T-cell (primary cell): ENCODE measurements at regions not wholly inside any gene's neighbourhood (a gene's known extent, or its start where the extent isn't known, plus 50 kb on each side); places are given as distances from the start of the nearest gene placed in this dataset.

Experiments
- ATAC-seq, 4 experiments: fragments of 200-7000 bp in 3 of 4; fragments of 150-1000 bp in 1 of 4; cut with Tn5 transposase; replicated peaks in 1 of 4; 1 replicate in 3 of 4; 2 replicates in 1 of 4; pipeline ENCODE4 v1.10.0; 2021; ENCODE audit warnings: moderate library complexity in 3 of 4, mild to moderate bottlenecking in 2 of 4, moderate number of reproducible peaks in 1 of 4
- CTCF ChIA-PET, 2 donors: fragments of 300-600 bp; sonication (Branson Sonifier 250); formaldehyde crosslinking; loops; one replicate each; lab custom pipeline; 2022; ENCODE audit warnings: antibody characterized with exemption in 2 of 2; lab: Charles Lee
- POLR2A ChIA-PET, 2 donors: fragments of 300-600 bp; sonication (Branson Sonifier 250); formaldehyde crosslinking; loops; one replicate each; lab custom pipeline; 2022; ENCODE audit warnings: antibody characterized with exemption in 2 of 2; lab: Charles Lee
- DNase-seq, 35 experiments: peaks; one replicate each; pipeline versions ENCODE4 v3.0.0 to v3.0.0-alpha.2; 2013 to 2023
- H3K27ac ChIP-seq: one replicate; pipeline ENCODE4 v1.5.1; 2013; ENCODE audit warnings: low read length
- H3K27me3 ChIP-seq, 2 experiments: replicated peaks in 1 of 2; 1 replicate in 1 of 2; 2 replicates in 1 of 2; pipeline versions ENCODE4 v1.6.1 to v1.7.0; 2013; ENCODE audit warnings: low read length in 1 of 2, mixed read lengths in 1 of 2; ENCODE audit not compliant: control insufficient read depth in 2 of 2, insufficient read depth in 2 of 2; ENCODE audit errors: extremely low read depth in 1 of 2
- H3K36me3 ChIP-seq, 2 donors: 1 replicate in 1 of 2; 2 replicates in 1 of 2; pipeline versions ENCODE4 v1.6.1 to v1.7.0; 2013; ENCODE audit warnings: low read length in 1 of 2; ENCODE audit not compliant: control insufficient read depth in 2 of 2, insufficient read depth in 1 of 2; ENCODE audit errors: extremely low read depth in 1 of 2
- H3K4me1 ChIP-seq, 2 experiments: 1 replicate in 1 of 2; 2 replicates in 1 of 2; pipeline versions ENCODE4 v1.6.1 to v1.7.0; 2013; ENCODE audit warnings: low read length in 2 of 2, mixed read lengths in 1 of 2; ENCODE audit not compliant: insufficient read depth in 2 of 2, control insufficient read depth in 1 of 2; ENCODE audit errors: extremely low read depth in 1 of 2
- H3K4me3 ChIP-seq, 2 donors: 1 replicate in 1 of 2; 2 replicates in 1 of 2; pipeline versions ENCODE4 v1.5.1 to v1.7.0; 2013; ENCODE audit warnings: mild to moderate bottlenecking in 2 of 2, low read length in 1 of 2, moderate library complexity in 1 of 2; ENCODE audit not compliant: control insufficient read depth in 1 of 2; ENCODE audit errors: extremely low read depth in 1 of 2
- H3K9me3 ChIP-seq: 2 replicates; pipeline ENCODE4 v1.7.0; 2013
- H3K27ac Mint-ChIP-seq, 2 donors: one replicate each; pipeline ENCODE4 v1.8.0; 2020 to 2021; ENCODE audit warnings: mild to moderate bottlenecking in 2 of 2, mixed read lengths in 2 of 2
- H3K27me3 Mint-ChIP-seq, 2 donors: one replicate each; pipeline ENCODE4 v1.8.0; 2021 to 2022; ENCODE audit warnings: mixed read lengths in 2 of 2
- H3K36me3 Mint-ChIP-seq: one replicate; pipeline ENCODE4 v1.8.0; 2021; ENCODE audit warnings: mixed read lengths
- H3K4me1 Mint-ChIP-seq, 3 donors: one replicate each; pipeline ENCODE4 v1.8.0; 2020 to 2022; ENCODE audit warnings: mixed read lengths in 3 of 3, mild to moderate bottlenecking in 1 of 3
- H3K4me3 Mint-ChIP-seq, 3 donors: one replicate each; pipeline ENCODE4 v1.8.0; 2020 to 2022; ENCODE audit warnings: mild to moderate bottlenecking in 3 of 3, mixed read lengths in 3 of 3, moderate library complexity in 3 of 3
- H3K9me3 Mint-ChIP-seq, 3 donors: one replicate each; pipeline ENCODE4 v1.8.0; 2020 to 2022; ENCODE audit warnings: mixed read lengths in 3 of 3
- WGBS: methylation state at CpG from one replicate; pipeline ENCODE4 v1.1.5; 2013; ENCODE audit warnings: missing lambda C conversion rate; ENCODE audit not compliant: insufficient coverage; 5-methylcytosine and 5-hydroxymethylcytosine counted together

DNA sequence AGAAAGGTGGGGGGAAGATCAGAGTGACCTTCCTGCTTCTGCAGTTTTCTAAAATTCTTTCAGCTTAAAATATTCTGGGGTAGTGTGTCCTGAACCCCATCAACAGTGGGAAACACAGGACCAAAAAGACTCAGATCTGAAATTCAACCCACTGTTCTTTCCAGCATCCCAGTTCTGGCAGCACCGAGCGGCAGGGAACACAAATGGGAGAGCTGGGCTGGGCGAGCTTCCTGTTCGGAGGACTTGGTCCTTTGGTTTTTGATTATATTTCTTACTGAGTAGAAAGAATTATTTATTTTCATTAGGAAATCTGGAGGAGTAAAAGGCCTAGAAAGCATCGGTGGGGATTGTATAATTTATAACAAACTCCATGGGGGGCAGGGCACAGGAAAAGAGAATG is 239.1 kb downstream of the COG6 start:
- no peaks in the 10 kb centered on the region for H3K27me3 ChIP-seq

GRCh38 chr13:39895254-39895653 is 239.8 kb downstream of the COG6 start:
- WGBS: 33% methylated on average over 1 of the region's 3 CpGs
- H3K27me3 Mint-ChIP-seq: no peaks in the 10 kb centered on the region
- peaks cover 38 to 44% (median 41%) of the 10 kb centered on the region in 3 donors for H3K4me1 Mint-ChIP-seq
- no peaks in the 10 kb centered on the region for H3K36me3 Mint-ChIP-seq
- H3K36me3 ChIP-seq: no peaks in the 10 kb centered on the region
- H3K9me3 Mint-ChIP-seq: no peaks in the 10 kb centered on the region
- ATAC-seq (no peak), DNase-seq (no peak)
- H3K4me3 Mint-ChIP-seq: no peak overlapping the region
- H3K27me3 ChIP-seq: no peaks in the 10 kb centered on the region
- no peak overlapping the region for H3K27ac ChIP-seq
- ChIA-PET CTCF (no interaction called here), POLR2A (no interaction called here)
- no peak overlapping the region for H3K27ac Mint-ChIP-seq
- peaks cover 15 to 26% of the 10 kb centered on the region in 2 experiments for H3K4me1 ChIP-seq
- H3K9me3 ChIP-seq: no peaks in the 10 kb centered on the region
- H3K4me3 ChIP-seq: no peak overlapping the region

More for the DNA sequence above, 239.1 kb downstream of the COG6 start:
- ATAC-seq (no peak), DNase-seq (no peak)
- Mint-ChIP-seq H3K27me3 (no peaks in the 10 kb centered on the region), H3K4me1 (peaks cover 38 to 44% (median 41%) of the 10 kb centered on the region in 3 donors), H3K9me3 (no peaks in the 10 kb centered on the region), H3K27ac (no peak overlapping the region), H3K36me3 (no peaks in the 10 kb centered on the region), H3K4me3 (no peak overlapping the region)
- POLR2A ChIA-PET: no interaction called here
- no CpG with 5 or more reads among the region's 5 CpGs for WGBS
- peaks cover 15 to 26% of the 10 kb centered on the region in 2 experiments for H3K4me1 ChIP-seq
- CTCF ChIA-PET: no interaction called here
- no peak overlapping the region for H3K27ac ChIP-seq
- H3K9me3 ChIP-seq: no peaks in the 10 kb centered on the region
- no peaks in the 10 kb centered on the region for H3K36me3 ChIP-seq
- H3K4me3 ChIP-seq: no peak overlapping the region

DNA sequence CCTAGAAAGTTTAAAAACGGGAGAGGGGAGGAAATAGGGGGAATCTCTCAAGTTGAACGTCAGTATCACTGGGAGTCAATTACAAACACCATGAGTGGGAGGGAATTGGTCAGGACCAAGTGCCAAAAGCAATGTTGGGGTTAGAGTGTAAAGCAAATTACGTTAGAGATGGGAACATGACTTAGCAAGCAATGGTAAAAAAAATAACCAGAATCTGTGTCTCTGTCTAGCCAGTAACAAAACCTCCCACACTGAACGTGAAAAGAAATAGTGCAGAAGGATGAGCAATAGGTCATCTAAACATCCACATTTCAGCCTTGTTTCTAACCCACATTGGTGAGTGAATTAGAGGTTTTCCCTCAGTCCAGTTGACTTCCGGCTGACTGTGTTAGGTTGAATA is 242.2 kb downstream of the COG6 start:
- H3K27ac ChIP-seq: no peak overlapping the region
- ChIA-PET CTCF (interaction anchor here in 1 of 2 donors (1.3 kb wide), 1 partner anchor 13 kb away, joined by 4 read pairs; no protein-coding TSS in a partner anchor), POLR2A (no interaction called here)
- H3K9me3 ChIP-seq: no peaks in the 10 kb centered on the region
- peaks cover 9 to 13% of the 10 kb centered on the region in 2 experiments for H3K4me1 ChIP-seq
- no peak overlapping the region for H3K4me3 ChIP-seq
- H3K36me3 ChIP-seq: no peaks in the 10 kb centered on the region
- Mint-ChIP-seq H3K9me3 (no peaks in the 10 kb centered on the region), H3K36me3 (no peaks in the 10 kb centered on the region), H3K27me3 (peaks cover 0 to 2% of the 10 kb centered on the region in 2 donors), H3K4me1 (peaks cover 21 to 25% (median 22%) of the 10 kb centered on the region in 3 donors), H3K4me3 (no peak overlapping the region), H3K27ac (no peak overlapping the region)
- ATAC-seq (no peak), DNase-seq (no peak)
- no peaks in the 10 kb centered on the region for H3K27me3 ChIP-seq
- 86% methylated on average over 1 of the region's 5 CpGs for WGBS

GRCh38 chr13:39900106-39900750 is 244.8 kb downstream of the COG6 start:
- H3K27ac ChIP-seq: no peak overlapping the region
- H3K36me3 ChIP-seq: no peaks in the 10 kb centered on the region
- no peak overlapping the region for H3K4me3 Mint-ChIP-seq
- peaks cover 2% of the 10 kb centered on the region in 3 donors for H3K4me1 Mint-ChIP-seq
- no peak overlapping the region for H3K27ac Mint-ChIP-seq
- H3K27me3 Mint-ChIP-seq: peaks cover 0 to 2% of the 10 kb centered on the region in 2 donors
- H3K4me3 ChIP-seq: no peak overlapping the region
- peaks cover 0 to under 1% of the 10 kb centered on the region in 2 experiments for H3K4me1 ChIP-seq
- H3K36me3 Mint-ChIP-seq: no peaks in the 10 kb centered on the region
- 100% methylated on average over 1 of the region's 4 CpGs for WGBS
- H3K27me3 ChIP-seq: no peaks in the 10 kb centered on the region
- peaks cover 0 to under 1% (median 0%) of the 10 kb centered on the region in 3 donors for H3K9me3 Mint-ChIP-seq
- H3K9me3 ChIP-seq: no peaks in the 10 kb centered on the region
- ChIA-PET POLR2A (no interaction called here), CTCF (no interaction called here)
- ATAC-seq (no peak), DNase-seq (no peak)

- POLR2A ChIA-PET: no interaction called here
- peaks cover 0 to 2% (median 2%) of the 10 kb centered on the region in 3 donors for H3K9me3 Mint-ChIP-seq
- Histone ChIP-seq H3K27ac (no peak overlapping the region), H3K4me1 (no peaks in the 10 kb centered on the region), H3K9me3 (no peaks in the 10 kb centered on the region), H3K27me3 (no peaks in the 10 kb centered on the region), H3K36me3 (no peaks in the 10 kb centered on the region), H3K4me3 (no peak overlapping the region)
- no peak overlapping the region for H3K27ac Mint-ChIP-seq
- peaks cover 0 to 2% (median 0%) of the 10 kb centered on the region in 3 donors for H3K4me1 Mint-ChIP-seq
- H3K4me3 Mint-ChIP-seq: no peak overlapping the region
- DNase-seq: no peak
- CTCF ChIA-PET: interaction anchor here in 1 of 2 donors (0.7 kb wide), 1 partner anchor 158 kb away, joined by 3 read pairs; no protein-coding TSS in a partner anchor
- ATAC-seq: no peak
- peaks cover 0 to 2% of the 10 kb centered on the region in 2 donors for H3K27me3 Mint-ChIP-seq
- no peaks in the 10 kb centered on the region for H3K36me3 Mint-ChIP-seq
- no CpG with 5 or more reads among the region's 2 CpGs for WGBS
Measured at GRCh38 chr13:39904959-39905358, 249.5 kb downstream of the COG6 start.

DNA sequence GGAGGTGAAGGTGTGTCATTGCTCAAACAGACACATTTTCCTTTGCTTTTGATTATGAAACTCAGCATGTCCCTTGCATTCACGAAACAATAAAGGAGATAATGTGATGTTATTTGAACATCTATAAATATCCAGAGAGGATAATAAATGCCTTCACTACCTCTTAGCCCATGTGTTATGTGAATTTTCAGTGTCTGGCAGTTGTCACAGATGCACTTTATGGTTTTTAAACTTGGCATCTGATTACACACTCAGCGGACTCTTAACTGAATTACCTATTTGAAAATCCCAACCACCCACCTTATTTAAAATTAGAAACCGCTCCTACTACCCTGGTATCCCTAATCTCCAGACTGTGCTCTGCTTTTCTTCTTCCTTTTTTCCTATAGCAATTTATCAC is 254.2 kb downstream of the COG6 start:
- CTCF ChIA-PET: interaction anchor here in 1 of 2 donors (0.6 kb wide), 1 partner anchor 652 kb away, joined by 3 read pairs; no protein-coding TSS in a partner anchor
- peaks cover 8 to 12% (median 9%) of the 10 kb centered on the region in 3 donors for H3K4me1 Mint-ChIP-seq
- H3K4me3 ChIP-seq: no peak overlapping the region
- H3K36me3 Mint-ChIP-seq: no peaks in the 10 kb centered on the region
- H3K27ac ChIP-seq: no peak overlapping the region
- ATAC-seq (no peak), DNase-seq (no peak)
- H3K27me3 ChIP-seq: no peaks in the 10 kb centered on the region
- H3K36me3 ChIP-seq: no peaks in the 10 kb centered on the region
- H3K9me3 Mint-ChIP-seq: peaks cover 0 to 2% (median 2%) of the 10 kb centered on the region in 3 donors
- no peak overlapping the region for H3K27ac Mint-ChIP-seq
- no peaks in the 10 kb centered on the region for H3K9me3 ChIP-seq
- 100% methylated on average over 2 of the region's 3 CpGs for WGBS
- POLR2A ChIA-PET: no interaction called here
- H3K4me3 Mint-ChIP-seq: no peak overlapping the region
- H3K4me1 ChIP-seq: no peaks in the 10 kb centered on the region
- H3K27me3 Mint-ChIP-seq: peaks cover 0 to 4% of the 10 kb centered on the region in 2 donors
